ENCODE measurements at regions not wholly inside any gene's neighbourhood (a gene's known extent, or its start where the extent isn't known, plus 50 kb on each side); places are given as distances from the start of the nearest gene placed in this dataset.

DNA sequence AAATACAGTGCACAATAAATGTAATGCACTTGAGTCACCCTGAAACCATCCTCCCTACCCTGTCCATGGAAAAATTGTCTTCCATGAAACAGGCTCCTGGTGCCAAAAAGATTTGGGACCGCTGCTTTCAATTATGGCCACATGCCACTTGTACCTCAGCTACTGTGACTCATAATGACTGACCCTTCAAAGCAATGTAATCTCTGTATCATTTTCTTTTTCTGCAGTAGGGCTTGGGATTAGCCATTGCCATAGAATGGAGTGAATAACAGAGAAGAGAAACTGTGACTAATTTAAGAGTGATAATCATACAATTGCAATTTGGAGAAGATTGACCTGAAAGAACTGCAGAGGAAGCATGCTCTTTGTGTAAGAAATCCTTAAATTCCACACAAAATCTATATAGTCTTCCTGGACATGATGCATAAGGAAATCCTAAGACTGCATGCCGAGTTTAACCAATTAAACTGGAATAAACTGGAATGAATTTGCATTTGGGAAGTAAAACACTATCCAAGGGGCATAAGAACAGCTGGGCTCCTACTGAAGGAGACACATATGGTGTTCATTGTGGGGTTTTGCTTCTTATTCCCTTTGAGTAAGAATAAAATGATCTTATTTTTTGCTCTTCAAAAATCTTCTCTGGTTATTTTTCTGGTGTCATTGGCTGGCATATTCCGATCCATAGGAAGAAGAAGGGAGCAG lies 59.5 kb upstream of the SLC7A1 start:
- no peak for DNase-seq

DNA sequence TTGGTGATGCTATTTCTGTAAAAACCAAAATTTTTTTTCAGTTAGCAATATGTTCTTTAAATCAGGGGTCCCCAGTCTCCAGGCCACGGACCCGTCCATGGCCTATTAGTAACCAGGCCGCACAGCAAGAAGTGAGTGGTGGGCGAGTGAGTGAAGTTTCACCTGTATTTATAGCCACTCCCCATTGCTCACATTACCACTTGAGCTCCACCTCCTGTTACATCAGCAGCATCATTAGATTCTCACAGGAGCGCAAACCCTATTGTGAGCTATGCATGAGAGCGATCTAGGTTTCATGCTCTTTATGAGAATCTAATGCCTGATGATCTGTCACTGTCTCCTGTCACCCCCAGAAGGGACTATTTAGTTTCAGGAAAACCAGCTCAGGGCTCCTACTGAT lies 58.9 kb upstream of the SLC7A1 start:
- no peak for DNase-seq

DNA sequence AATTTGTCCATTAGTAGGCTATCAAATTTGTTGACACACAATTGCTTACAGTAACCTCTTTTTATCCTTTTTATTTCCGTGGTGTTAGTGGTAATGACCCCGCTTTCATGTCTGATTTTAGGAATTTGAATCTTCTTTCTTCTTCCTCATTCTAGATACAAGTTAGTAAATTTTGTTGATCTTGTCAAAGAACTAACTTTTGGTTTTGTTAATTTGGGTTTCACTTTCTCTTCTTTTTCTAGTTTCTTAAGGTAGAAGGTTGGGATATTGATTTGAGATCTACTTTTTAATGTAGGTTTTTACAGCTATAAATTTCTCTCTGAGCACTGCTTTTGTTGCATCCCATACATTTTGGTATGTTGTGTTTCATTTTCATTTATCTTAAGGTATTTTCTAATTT lies 53.3 kb upstream of the SLC7A1 start:
- no peak for DNase-seq
